ENCODE measurements at regions not wholly inside any gene's neighbourhood (a gene's known extent, or its start where the extent isn't known, plus 50 kb on each side); places are given as distances from the start of the nearest gene placed in this dataset.

DNA sequence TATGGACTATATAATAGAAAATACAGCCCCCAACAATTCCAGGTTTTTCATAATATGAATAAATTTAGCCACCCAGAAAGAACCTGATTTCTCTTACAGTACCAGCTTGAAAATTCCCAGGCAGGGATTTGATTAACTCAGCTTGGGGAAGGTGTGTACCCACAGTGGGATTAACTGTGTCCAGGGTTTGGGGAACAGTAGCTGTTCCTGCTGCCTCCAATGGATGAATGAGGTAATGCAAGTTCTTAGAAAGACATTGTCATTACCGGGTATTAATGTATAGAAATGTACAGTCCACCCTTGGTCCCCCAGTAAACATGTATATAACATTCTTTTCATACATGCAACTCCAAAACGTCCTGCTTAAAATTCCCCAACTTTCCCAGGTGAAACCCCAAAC lies 115.6 kb downstream of the LRIG3 start:
- TF ChIP-seq POLR2AphosphoS5 (IDR thresholded peaks at IDR 0.05; ENCODE audit: low read depth) (no peak), GABPA (IDR thresholded peaks at IDR 0.05; ENCODE audit: low read depth) (no peak), SPI1 (IDR thresholded peaks at IDR 0.05; ENCODE audit: borderline replicate concordance, low read depth) (no peak)
- TF ChIP-seq, protein P1, sequence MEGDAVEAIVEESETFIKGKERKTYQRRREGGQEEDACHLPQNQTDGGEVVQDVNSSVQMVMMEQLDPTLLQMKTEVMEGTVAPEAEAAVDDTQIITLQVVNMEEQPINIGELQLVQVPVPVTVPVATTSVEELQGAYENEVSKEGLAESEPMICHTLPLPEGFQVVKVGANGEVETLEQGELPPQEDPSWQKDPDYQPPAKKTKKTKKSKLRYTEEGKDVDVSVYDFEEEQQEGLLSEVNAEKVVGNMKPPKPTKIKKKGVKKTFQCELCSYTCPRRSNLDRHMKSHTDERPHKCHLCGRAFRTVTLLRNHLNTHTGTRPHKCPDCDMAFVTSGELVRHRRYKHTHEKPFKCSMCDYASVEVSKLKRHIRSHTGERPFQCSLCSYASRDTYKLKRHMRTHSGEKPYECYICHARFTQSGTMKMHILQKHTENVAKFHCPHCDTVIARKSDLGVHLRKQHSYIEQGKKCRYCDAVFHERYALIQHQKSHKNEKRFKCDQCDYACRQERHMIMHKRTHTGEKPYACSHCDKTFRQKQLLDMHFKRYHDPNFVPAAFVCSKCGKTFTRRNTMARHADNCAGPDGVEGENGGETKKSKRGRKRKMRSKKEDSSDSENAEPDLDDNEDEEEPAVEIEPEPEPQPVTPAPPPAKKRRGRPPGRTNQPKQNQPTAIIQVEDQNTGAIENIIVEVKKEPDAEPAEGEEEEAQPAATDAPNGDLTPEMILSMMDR (IDR thresholded peaks at IDR 0.05; ENCODE audit: insufficient read depth, low read length) = no peak
- TF ChIP-seq, protein P2, sequence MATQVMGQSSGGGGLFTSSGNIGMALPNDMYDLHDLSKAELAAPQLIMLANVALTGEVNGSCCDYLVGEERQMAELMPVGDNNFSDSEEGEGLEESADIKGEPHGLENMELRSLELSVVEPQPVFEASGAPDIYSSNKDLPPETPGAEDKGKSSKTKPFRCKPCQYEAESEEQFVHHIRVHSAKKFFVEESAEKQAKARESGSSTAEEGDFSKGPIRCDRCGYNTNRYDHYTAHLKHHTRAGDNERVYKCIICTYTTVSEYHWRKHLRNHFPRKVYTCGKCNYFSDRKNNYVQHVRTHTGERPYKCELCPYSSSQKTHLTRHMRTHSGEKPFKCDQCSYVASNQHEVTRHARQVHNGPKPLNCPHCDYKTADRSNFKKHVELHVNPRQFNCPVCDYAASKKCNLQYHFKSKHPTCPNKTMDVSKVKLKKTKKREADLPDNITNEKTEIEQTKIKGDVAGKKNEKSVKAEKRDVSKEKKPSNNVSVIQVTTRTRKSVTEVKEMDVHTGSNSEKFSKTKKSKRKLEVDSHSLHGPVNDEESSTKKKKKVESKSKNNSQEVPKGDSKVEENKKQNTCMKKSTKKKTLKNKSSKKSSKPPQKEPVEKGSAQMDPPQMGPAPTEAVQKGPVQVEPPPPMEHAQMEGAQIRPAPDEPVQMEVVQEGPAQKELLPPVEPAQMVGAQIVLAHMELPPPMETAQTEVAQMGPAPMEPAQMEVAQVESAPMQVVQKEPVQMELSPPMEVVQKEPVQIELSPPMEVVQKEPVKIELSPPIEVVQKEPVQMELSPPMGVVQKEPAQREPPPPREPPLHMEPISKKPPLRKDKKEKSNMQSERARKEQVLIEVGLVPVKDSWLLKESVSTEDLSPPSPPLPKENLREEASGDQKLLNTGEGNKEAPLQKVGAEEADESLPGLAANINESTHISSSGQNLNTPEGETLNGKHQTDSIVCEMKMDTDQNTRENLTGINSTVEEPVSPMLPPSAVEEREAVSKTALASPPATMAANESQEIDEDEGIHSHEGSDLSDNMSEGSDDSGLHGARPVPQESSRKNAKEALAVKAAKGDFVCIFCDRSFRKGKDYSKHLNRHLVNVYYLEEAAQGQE (IDR thresholded peaks at IDR 0.05; ENCODE audit: insufficient replicate concordance, low read depth) = no peak

All from HL-60 (cell line).